Spleen (tissue), 11 donors: ENCODE measurements at regions not wholly inside any gene's neighbourhood (a gene's known extent, or its start where the extent isn't known, plus 50 kb on each side); places are given as distances from the start of the nearest gene placed in this dataset.

ENCODE experiments used
- DNase-seq: peaks from one replicate; pipeline ENCODE4 v3.0.0-alpha.2; 2020
- H3K27ac ChIP-seq, 8 donors: fragments of 200-600 bp; sonication (generic) in 7 of 8; 1 replicate in 4 of 8; 2 replicates in 4 of 8; pipeline versions ENCODE4 v1.5.0 to v1.8.0; 2016 to 2021; ENCODE audit warnings: inconsistent platforms in 4 of 8, mild to moderate bottlenecking in 4 of 8, moderate library complexity in 1 of 8
- H3K27me3 ChIP-seq, 7 donors: fragments of 200-600 bp; sonication (generic) in 6 of 7; replicated peaks in 1 of 7; 1 replicate in 4 of 7; 2 replicates in 3 of 7; pipeline versions ENCODE4 v1.5.0 to v1.8.0; 2016 to 2021; ENCODE audit warnings: inconsistent platforms in 3 of 7, mild to moderate bottlenecking in 1 of 7
- H3K36me3 ChIP-seq, 6 donors: fragments of 200-600 bp; sonication (generic) in 5 of 6; 1 replicate in 4 of 6; 2 replicates in 2 of 6; pipeline versions ENCODE4 v1.5.0 to v1.8.0; 2016 to 2021; ENCODE audit warnings: inconsistent platforms in 2 of 6
- H3K4me1 ChIP-seq, 6 donors: fragments of 200-600 bp; sonication (generic) in 5 of 6; 1 replicate in 3 of 6; 2 replicates in 3 of 6; pipeline versions ENCODE4 v1.5.0 to v1.8.0; 2016 to 2021; ENCODE audit warnings: inconsistent platforms in 3 of 6
- H3K4me3 ChIP-seq, 8 donors: fragments of 200-600 bp; sonication (generic) in 7 of 8; 1 replicate in 4 of 8; 2 replicates in 4 of 8; pipeline versions ENCODE4 v1.5.0 to v1.8.0; 2016 to 2021; ENCODE audit warnings: inconsistent platforms in 4 of 8, mild to moderate bottlenecking in 4 of 8, moderate library complexity in 2 of 8
- H3K9me3 ChIP-seq, 8 donors: fragments of 200-600 bp; sonication (generic) in 7 of 8; 1 replicate in 4 of 8; 2 replicates in 4 of 8; pipeline versions ENCODE4 v1.5.0 to v1.8.0; 2016 to 2021; ENCODE audit warnings: inconsistent platforms in 4 of 8
- POLR2A ChIP-seq, 3 donors: fragments of 450-650 bp; IDR thresholded peaks; one replicate each; pipeline ENCODE4 v1.5.1; 2017; ENCODE audit warnings: antibody characterized with exemption in 3 of 3, mild to moderate bottlenecking in 1 of 3
- POLR2AphosphoS5 ChIP-seq, 3 donors: sonication (generic); formaldehyde crosslinking; IDR thresholded peaks; one replicate each; pipeline ENCODE4 v1.5.1; 2017; ENCODE audit warnings: antibody characterized with exemption in 3 of 3
- WGBS, 5 donors: extraction: QIAGEN DNeasy Blood & Tissue Kit in 3 of 5; methylation state at CpG; one replicate each; pipeline versions ENCODE4 v1.1.5 to v1.1.7; 2013 to 2018; 5-methylcytosine and 5-hydroxymethylcytosine counted together
- intact Hi-C: fragments of 100-400 bp; cut with DNase I; formaldehyde crosslinking; loops from one replicate; pipeline ENCODE4 v1.15.0; 2023; ENCODE audit warnings: low total_unique reads
- TF ChIP-seq, protein P1 (sequence below), 11 experiments: fragments of 200-600 bp in 7 of 11; fragments of 450-650 bp in 4 of 11; sonication (generic) in 4 of 11; IDR thresholded peaks in 8 of 11; conservative IDR thresholded peaks in 3 of 11; 1 replicate in 7 of 11; 2 replicates in 4 of 11; pipeline versions ENCODE4 v1.4.0 to v1.8.0; 2016 to 2021; ENCODE audit warnings: antibody characterized with exemption in 11 of 11, inconsistent platforms in 4 of 11, mild to moderate bottlenecking in 1 of 11
- donor health status: healthy with polysubstance abuse.
- donor health status: DM: no; HTN: no; CAD: no; lungs with moderate emphysema.
- donor health status: DM: no; HTN: no; CAD: no.
- donor health status: Bipolar disorder and iron deficiency.
- donor health status: healthy.
- donor health status: DM: no; HTN: no; CAD: no.
- donor health status: DM: yes; HTN: yes; CAD: no.

DNA sequence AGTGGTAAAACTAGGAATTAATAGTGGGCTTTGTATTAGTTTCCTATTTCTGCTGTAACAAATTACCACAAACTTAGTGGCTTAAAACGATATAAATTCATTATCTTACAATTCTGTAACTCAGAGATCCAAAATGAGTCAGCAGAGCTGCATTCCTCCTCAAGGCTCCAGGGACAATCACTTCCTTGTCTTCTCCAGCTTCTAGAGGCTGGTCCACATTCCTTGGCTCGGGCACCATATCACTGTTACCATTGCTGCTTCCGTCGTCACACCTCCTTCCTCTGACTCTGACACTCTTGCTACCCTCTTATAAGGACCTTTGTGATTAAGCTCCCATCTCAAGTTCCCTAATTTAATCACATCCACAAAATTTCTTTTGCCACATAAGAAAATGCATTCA is 567.8 kb upstream of the KLHL29 start:
- H3K9me3 ChIP-seq, result no peaks in the 10 kb centered on the region
- no peaks in the 10 kb centered on the region for H3K27me3 ChIP-seq
- H3K4me3 ChIP-seq, result no peak overlapping the region
- no peaks in the 10 kb centered on the region for H3K4me1 ChIP-seq
- WGBS, 5 donors, result 66 to 85% (median 71%) methylated on average over 4 of the region's 4 CpGs
- no peaks in the 10 kb centered on the region for H3K36me3 ChIP-seq
- DNase-seq, result no peak
- no peak overlapping the region for H3K27ac ChIP-seq
- TF ChIP-seq POLR2A (IDR thresholded peaks at IDR 0.05) (no peak), POLR2AphosphoS5 (IDR thresholded peaks at IDR 0.05) (no peak)
- TF ChIP-seq, protein P1, sequence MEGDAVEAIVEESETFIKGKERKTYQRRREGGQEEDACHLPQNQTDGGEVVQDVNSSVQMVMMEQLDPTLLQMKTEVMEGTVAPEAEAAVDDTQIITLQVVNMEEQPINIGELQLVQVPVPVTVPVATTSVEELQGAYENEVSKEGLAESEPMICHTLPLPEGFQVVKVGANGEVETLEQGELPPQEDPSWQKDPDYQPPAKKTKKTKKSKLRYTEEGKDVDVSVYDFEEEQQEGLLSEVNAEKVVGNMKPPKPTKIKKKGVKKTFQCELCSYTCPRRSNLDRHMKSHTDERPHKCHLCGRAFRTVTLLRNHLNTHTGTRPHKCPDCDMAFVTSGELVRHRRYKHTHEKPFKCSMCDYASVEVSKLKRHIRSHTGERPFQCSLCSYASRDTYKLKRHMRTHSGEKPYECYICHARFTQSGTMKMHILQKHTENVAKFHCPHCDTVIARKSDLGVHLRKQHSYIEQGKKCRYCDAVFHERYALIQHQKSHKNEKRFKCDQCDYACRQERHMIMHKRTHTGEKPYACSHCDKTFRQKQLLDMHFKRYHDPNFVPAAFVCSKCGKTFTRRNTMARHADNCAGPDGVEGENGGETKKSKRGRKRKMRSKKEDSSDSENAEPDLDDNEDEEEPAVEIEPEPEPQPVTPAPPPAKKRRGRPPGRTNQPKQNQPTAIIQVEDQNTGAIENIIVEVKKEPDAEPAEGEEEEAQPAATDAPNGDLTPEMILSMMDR (IDR thresholded peaks at IDR 0.05 in 8 of 11, conservative IDR thresholded peaks at IDR 0.05 in 3 of 11), result no peak
- intact Hi-C loops, result no loop called here

DNA sequence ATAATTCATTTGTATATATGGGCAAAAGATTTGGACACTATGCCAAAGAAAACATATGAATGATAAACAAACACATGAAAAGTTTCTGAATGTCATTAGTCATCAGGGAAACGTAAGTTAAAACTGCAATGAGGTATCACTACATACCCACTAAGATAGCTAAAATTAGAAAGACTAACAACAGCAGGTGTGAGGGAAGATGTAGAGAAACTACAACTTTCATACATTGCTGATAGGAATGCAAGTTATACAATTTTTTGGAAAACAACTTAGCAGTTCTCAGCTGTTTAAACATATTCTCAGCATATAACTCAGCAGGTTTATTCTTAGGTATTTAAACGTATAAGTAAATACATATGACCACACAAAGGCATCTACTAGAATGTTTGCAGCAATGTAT is 563.5 kb upstream of the KLHL29 start:
- Histone ChIP-seq H3K9me3 (no peaks in the 10 kb centered on the region), H3K4me3 (no peak overlapping the region), H3K4me1 (no peaks in the 10 kb centered on the region), H3K27me3 (no peaks in the 10 kb centered on the region), H3K27ac (no peak overlapping the region), H3K36me3 (no peaks in the 10 kb centered on the region)
- 63 to 89% (median 77%) methylated on average over 2 of the region's 2 CpGs for WGBS, 5 donors
- no peak for TF ChIP-seq POLR2A (IDR thresholded peaks at IDR 0.05)
- TF ChIP-seq, protein P1 (IDR thresholded peaks at IDR 0.05 in 8 of 11, conservative IDR thresholded peaks at IDR 0.05 in 3 of 11), result no peak
- TF ChIP-seq POLR2AphosphoS5 (IDR thresholded peaks at IDR 0.05), result no peak
- intact Hi-C loops, result no loop called here
- no peak for DNase-seq

DNA sequence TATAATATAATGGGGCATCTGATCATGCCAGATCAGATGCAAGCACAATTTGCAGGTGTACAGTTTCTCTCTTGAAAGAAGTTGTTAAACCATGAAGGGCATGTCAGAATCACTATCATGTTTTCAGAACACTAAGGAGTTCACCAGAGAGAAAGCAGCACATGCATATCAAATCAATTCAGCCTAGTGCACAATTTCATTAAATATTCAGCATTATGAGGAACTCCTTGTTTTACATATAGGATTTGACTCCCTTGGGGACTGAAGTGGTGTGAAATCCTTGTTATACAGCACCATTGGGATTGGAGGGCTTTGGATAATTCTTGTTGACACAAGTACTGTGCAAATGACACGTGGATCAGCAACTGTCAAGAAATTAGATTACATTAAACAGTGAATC is 562.1 kb upstream of the KLHL29 start:
- H3K4me3 ChIP-seq, result no peak overlapping the region
- intact Hi-C loops, result no loop called here
- no peaks in the 10 kb centered on the region for H3K9me3 ChIP-seq
- no peaks in the 10 kb centered on the region for H3K27me3 ChIP-seq
- no peak overlapping the region for H3K27ac ChIP-seq
- H3K4me1 ChIP-seq, result no peaks in the 10 kb centered on the region
- no peaks in the 10 kb centered on the region for H3K36me3 ChIP-seq
- TF ChIP-seq, protein P1 (IDR thresholded peaks at IDR 0.05 in 8 of 11, conservative IDR thresholded peaks at IDR 0.05 in 3 of 11), result no peak
- TF ChIP-seq POLR2AphosphoS5 (IDR thresholded peaks at IDR 0.05) (no peak), POLR2A (IDR thresholded peaks at IDR 0.05) (no peak)
- 46 to 73% (median 60%) methylated on average over 1 of the region's 1 CpG for WGBS, 5 donors
- no peak for DNase-seq

DNA sequence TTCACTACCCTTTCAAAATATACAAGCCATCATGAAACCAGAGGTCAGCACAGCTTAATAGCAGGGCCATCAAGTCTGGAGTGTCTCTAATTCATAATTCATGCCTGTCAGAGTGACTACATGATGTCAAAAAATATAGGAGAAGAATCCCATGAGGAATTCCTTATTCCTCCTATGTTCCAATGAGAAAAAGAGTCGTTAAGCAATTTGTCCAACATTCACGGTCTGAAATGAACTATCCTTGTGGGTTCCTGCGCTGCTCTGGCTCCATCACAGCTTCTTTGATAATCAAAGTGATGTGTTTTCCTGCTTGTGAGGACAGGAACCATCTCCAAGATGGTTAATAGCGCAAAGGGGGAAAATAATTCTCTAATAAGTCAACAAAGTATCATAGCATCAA is 560.4 kb upstream of the KLHL29 start:
- Histone ChIP-seq H3K27ac (no peak overlapping the region), H3K4me3 (no peak overlapping the region), H3K27me3 (no peaks in the 10 kb centered on the region), H3K4me1 (no peaks in the 10 kb centered on the region), H3K9me3 (no peaks in the 10 kb centered on the region), H3K36me3 (no peaks in the 10 kb centered on the region)
- intact Hi-C loops, result no loop called here
- no peak for TF ChIP-seq POLR2A (IDR thresholded peaks at IDR 0.05)
- TF ChIP-seq, protein P1 (IDR thresholded peaks at IDR 0.05 in 8 of 11, conservative IDR thresholded peaks at IDR 0.05 in 3 of 11), result no peak
- no peak for TF ChIP-seq POLR2AphosphoS5 (IDR thresholded peaks at IDR 0.05)
- no peak for DNase-seq
- 78 to 90% (median 84%) methylated on average over 4 of the region's 4 CpGs for WGBS, 5 donors
